ENCODE measurements at regions not wholly inside any gene's neighbourhood (a gene's known extent, or its start where the extent isn't known, plus 50 kb on each side); places are given as distances from the start of the nearest gene placed in this dataset.

GRCh38 chr5:91521785-91522184 lies 138.7 kb upstream of the ARRDC3 start:
- TF ChIP-seq CTCF (conservative IDR thresholded peaks at IDR 0.05): no peak
- no peak for TF ChIP-seq ZFX (IDR thresholded peaks at IDR 0.05)
